Chondrocyte (in vitro differentiated cells): ENCODE measurements at regions not wholly inside any gene's neighbourhood (a gene's known extent, or its start where the extent isn't known, plus 50 kb on each side); places are given as distances from the start of the nearest gene placed in this dataset.
A peak's percentile ranks its signal among the peaks of the same experiment; 100 is the strongest.
"Not testable (repeated sequence)": the region's sequence is repeated elsewhere in the genome, so short reads cannot be mapped to it uniquely, and the experiment has no call there.

ENCODE experiments used
- DNase-seq: peaks from one replicate; pipeline ENCODE4 v3.0.0; 2021; ENCODE audit warnings: mixed read lengths, low spot score
- H3K27ac Mint-ChIP-seq: one replicate; pipeline ENCODE4 v1.8.0; 2021; ENCODE audit warnings: mild to moderate bottlenecking, moderate library complexity, mixed read lengths; ENCODE audit not compliant: unreplicated experiment
- H3K27me3 Mint-ChIP-seq: 2 replicates; pipeline ENCODE4 v1.8.0; 2021; ENCODE audit warnings: low read depth, mixed read lengths
- H3K36me3 Mint-ChIP-seq: 2 replicates; pipeline ENCODE4 v1.8.0; 2021; ENCODE audit warnings: low read depth, mixed read lengths
- H3K4me1 Mint-ChIP-seq: 2 replicates; pipeline ENCODE4 v1.8.0; 2021; ENCODE audit warnings: low read depth, mild to moderate bottlenecking, mixed read lengths
- H3K4me3 Mint-ChIP-seq: one replicate; pipeline ENCODE4 v1.8.0; 2021; ENCODE audit warnings: mild to moderate bottlenecking, moderate library complexity, mixed read lengths; ENCODE audit not compliant: unreplicated experiment
- H3K9me3 Mint-ChIP-seq: 2 replicates; pipeline ENCODE4 v1.8.0; 2021; ENCODE audit warnings: low read depth, mixed read lengths
- TF ChIP-seq, protein P1 (sequence below): fragments of 200-600 bp; sonication (generic); IDR thresholded peaks from 2 replicates; pipeline ENCODE4 v1.5.0; 2021; ENCODE audit warnings: antibody characterized with exemption, mild to moderate bottlenecking, moderate library complexity

DNA sequence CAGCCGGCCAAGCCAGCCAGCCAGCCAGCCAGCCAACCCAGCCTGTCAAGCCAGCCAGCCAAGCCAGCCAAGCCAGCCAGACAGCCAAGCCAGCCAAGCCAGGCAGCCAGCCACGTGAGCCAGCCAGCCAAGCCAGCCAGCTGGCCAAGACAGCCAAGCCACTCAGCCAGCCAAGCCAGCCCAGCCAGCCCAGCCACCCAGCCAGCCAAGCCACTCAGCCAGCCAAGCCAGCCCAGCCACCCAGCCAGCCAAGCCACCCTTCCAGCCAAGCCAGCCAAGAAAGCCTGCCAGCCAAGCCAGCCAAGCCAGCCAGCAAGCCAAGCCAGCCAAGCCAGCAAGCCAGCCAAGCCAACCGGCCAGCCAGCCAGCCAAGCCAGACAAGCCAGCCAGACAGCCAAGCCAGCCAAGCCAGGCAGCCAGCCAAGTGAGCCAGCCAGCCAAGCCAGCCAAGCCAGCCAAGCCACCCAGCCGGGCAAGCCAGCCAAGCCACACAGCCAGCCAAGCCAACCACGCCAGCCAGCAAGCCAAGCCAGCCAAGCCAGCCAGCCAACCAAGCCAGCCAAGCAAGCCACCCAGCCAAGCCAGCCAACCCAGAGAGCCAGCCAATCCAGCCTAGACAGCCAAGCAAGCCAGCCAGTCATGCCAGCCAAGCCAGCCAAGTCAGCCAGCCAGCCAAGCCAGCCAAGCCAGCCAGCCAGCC lies 199.5 kb downstream of the GOLGA6L6 start:
- no peak overlapping the region for H3K27ac Mint-ChIP-seq
- no peaks in the 10 kb centered on the region for H3K4me1 Mint-ChIP-seq
- TF ChIP-seq, protein P1, sequence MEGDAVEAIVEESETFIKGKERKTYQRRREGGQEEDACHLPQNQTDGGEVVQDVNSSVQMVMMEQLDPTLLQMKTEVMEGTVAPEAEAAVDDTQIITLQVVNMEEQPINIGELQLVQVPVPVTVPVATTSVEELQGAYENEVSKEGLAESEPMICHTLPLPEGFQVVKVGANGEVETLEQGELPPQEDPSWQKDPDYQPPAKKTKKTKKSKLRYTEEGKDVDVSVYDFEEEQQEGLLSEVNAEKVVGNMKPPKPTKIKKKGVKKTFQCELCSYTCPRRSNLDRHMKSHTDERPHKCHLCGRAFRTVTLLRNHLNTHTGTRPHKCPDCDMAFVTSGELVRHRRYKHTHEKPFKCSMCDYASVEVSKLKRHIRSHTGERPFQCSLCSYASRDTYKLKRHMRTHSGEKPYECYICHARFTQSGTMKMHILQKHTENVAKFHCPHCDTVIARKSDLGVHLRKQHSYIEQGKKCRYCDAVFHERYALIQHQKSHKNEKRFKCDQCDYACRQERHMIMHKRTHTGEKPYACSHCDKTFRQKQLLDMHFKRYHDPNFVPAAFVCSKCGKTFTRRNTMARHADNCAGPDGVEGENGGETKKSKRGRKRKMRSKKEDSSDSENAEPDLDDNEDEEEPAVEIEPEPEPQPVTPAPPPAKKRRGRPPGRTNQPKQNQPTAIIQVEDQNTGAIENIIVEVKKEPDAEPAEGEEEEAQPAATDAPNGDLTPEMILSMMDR, result no peak

DNA sequence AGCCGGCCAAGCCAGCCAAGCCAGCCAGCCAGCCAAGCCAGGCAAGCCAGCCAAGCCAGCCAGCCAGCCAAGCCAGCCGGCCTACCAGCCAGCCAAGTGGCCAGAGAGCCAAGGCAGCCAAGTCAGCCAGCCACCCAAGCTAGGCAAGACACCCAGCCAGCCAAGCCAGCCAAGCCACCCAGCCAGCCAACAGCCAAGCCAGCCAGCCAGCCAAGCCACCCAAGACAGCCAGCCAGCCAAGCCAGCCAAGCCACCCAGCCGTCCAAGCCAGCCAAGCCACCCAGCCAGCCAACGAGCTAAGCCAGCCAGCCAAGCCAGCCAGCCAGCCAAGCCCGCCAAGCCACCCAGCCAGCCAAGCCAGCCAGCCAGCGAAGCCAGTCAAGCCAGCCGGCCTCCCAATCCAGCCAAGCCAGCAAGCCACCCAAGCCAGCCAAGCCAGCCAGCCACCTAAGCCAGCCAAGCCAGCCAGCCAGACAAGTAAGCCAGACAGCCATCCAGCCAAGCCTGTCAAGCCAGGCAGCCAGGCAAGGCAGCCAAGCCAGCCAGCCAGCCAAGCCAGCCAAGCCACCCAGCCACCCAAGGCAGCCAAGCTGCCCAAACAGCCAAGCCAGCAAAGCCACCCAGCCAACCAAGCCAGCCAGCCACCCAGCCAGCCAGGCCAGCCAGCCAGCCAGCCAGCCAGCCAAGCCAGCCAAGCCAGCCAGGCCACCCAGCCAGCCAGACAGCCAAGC lies 200.5 kb downstream of the GOLGA6L6 start:
- Mint-ChIP-seq H3K4me3 (no peak overlapping the region), H3K36me3 (peaks cover 4% of the 10 kb centered on the region), H3K9me3 (peaks cover 7% of the 10 kb centered on the region), H3K4me1 (no peaks in the 10 kb centered on the region), H3K27me3 (no peaks in the 10 kb centered on the region), H3K27ac (no peak overlapping the region)
- DNase-seq, result peak; percentile 100
- TF ChIP-seq, protein P1, result no peak

More for the DNA sequence above, 199.5 kb downstream of the GOLGA6L6 start:
- Mint-ChIP-seq H3K27me3 (no peaks in the 10 kb centered on the region), H3K36me3 (peaks cover 1% of the 10 kb centered on the region), H3K4me3 (no peak overlapping the region), H3K9me3 (peaks cover 3% of the 10 kb centered on the region)
- peak; percentile 100 for DNase-seq

DNA sequence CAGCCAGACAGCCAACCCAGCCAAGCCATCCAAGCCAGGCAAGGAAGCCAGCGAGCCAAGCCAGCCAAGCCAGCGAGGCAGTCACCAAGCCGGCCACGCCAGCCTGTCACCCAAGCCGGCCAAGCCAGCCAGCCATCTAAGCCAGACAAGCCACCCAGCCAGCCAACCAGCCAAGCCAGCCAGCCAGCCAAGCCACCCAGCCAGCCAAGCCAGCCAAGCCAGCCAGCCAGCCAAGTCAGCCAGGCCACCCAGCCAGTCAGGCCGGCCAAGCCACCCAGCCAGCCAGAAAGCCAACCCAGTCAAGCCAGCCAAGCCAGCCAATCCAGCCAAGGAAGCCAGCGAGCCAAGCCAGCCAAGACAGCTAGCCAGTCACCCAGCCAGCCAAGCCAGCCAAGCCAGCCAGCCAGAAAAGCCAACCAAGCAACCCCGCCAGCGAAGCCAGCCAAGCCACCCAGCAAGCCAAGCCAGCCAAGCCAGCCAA lies 201.2 kb downstream of the GOLGA6L6 start:
- Mint-ChIP-seq H3K27ac (no peak overlapping the region), H3K4me1 (no peaks in the 10 kb centered on the region), H3K36me3 (peaks cover 4% of the 10 kb centered on the region), H3K9me3 (peaks cover 10% of the 10 kb centered on the region), H3K27me3 (no peaks in the 10 kb centered on the region), H3K4me3 (no peak overlapping the region)
- TF ChIP-seq, protein P1, result no peak
- peak; percentile 100 for DNase-seq

DNA sequence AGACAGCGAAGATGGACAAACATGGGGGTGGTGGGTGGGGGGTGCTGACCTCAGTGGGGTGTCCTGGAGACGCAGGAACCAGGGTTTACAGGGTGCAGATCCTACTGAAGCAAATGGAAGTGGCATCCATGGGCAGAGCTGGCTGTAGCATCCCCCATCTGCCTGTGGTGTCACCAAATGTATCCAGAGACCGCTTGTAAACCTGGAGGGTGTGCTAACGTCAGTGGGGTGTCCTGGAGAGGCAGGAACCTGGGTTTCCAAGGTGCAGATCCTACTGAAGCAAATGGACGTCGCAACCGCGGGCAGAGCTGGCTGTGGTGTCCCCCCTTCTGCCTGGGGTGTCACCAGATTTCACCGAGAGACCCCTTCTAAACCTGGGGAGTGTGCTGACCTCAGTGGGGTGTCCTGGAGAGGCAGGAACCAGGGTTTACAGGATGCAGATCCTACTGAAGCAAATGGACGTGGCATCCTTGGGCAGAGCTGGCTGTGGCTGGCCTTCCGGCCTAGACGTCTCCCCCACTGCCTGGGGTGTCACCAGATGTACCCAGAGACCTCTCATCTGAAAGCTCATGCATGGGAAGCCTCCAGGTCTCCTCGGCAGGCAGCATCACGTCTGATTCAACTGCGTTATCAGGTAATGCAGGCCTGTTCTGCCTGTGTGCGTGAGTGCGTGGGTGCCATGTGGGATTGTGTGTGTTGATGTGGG lies 202.4 kb downstream of the GOLGA6L6 start:
- peak; percentile 97 for DNase-seq
- H3K4me1 Mint-ChIP-seq, H3K27ac Mint-ChIP-seq, H3K27me3 Mint-ChIP-seq, H3K4me3 Mint-ChIP-seq, H3K36me3 Mint-ChIP-seq: not testable (repeated sequence)
- peaks cover 10% of the 10 kb centered on the region for H3K9me3 Mint-ChIP-seq

DNA sequence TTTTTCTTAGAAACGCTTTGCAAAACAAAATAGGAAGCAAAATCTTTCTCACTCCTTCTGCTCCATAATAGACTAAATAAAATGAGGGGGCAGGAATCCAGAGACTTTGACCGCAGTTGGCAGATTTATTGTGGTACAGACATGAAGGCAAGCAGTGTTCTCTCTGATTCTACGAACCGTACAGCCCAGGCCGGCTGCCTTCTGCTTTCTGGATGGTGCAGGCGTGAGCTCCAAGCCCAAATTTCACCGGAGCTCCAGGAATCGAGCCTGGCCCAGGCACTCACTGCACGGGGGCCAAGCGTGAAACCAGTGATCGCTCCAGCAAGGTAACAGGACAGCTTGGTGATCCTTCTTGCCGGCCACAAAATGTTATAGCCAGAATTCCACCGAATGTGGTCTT lies 202.9 kb downstream of the GOLGA6L6 start:
- not testable (repeated sequence) for H3K4me1 Mint-ChIP-seq, H3K27ac Mint-ChIP-seq, H3K27me3 Mint-ChIP-seq, H3K4me3 Mint-ChIP-seq, DNase-seq, H3K36me3 Mint-ChIP-seq
- H3K9me3 Mint-ChIP-seq, result peaks cover 10% of the 10 kb centered on the region

DNA sequence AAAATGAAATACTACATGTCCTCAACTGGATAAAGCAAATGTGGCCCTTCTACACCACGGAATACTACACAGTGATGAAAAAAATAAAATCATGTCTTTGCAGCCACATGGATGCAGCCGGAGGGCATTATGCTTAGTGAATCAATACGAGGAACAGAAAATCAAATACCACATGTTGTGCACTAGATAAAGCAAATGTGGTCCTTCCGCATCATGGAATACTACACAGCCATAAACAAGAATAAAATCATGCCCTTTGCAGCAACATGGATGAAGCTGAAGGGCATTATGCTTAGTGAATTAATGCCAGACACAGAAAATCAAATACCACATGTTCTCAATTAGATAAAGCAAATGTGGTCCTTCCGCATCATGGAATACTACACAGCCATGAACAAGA lies 204.4 kb downstream of the GOLGA6L6 start:
- peaks cover 10% of the 10 kb centered on the region for H3K9me3 Mint-ChIP-seq
- not testable (repeated sequence) for H3K27me3 Mint-ChIP-seq, H3K27ac Mint-ChIP-seq, H3K4me3 Mint-ChIP-seq, H3K4me1 Mint-ChIP-seq, DNase-seq, H3K36me3 Mint-ChIP-seq

DNA sequence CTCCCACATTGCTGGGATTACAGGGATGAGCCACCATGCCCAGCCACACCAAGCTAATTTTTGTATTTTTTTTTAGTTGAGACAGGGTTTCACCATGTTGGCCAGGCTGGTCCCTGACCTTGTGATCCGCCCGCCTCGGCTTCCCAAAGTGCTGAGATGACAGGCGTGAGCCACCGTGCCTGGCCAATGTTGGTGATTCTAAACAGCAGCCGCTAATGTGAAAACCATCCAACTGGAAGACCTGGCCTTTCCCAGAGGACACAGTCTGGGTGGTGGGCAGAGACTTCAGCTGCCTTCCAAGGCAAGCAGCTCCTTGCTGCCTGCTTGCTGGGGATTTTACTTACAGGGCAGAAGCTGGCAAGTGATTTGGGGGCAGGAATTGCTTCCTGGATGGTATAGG lies 207.1 kb downstream of the GOLGA6L6 start:
- not testable (repeated sequence) for H3K36me3 Mint-ChIP-seq, H3K4me3 Mint-ChIP-seq, H3K4me1 Mint-ChIP-seq, H3K27ac Mint-ChIP-seq, H3K27me3 Mint-ChIP-seq
- H3K9me3 Mint-ChIP-seq, result peaks cover 10% of the 10 kb centered on the region
- peak; percentile 96 for DNase-seq

DNA sequence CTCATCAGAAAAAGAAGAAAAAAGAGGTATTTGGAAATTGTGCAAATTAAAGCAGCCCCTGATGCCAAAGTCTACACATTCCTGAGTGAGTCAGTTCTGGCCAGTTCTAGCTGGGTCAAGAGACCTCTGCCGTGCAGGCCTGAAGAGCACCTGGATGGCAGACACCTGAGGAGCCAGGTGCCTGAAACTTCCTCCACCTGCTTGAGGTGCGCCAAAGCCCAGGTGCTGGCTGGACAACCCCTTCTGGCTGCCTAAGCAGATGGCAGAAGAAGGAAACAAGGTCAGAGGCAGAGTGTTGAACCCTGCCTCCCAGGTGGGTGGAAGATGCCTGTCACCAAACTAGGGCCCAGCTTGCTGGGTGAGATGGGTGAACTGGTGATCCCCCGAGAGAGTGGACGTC lies 215.8 kb downstream of the GOLGA6L6 start:
- not testable (repeated sequence) for H3K36me3 Mint-ChIP-seq, DNase-seq, H3K4me3 Mint-ChIP-seq, H3K4me1 Mint-ChIP-seq, H3K27me3 Mint-ChIP-seq, H3K27ac Mint-ChIP-seq
- peaks cover 14% of the 10 kb centered on the region for H3K9me3 Mint-ChIP-seq
